SK-N-MC (cell line): ENCODE measurements at regions not wholly inside any gene's neighbourhood (a gene's known extent, or its start where the extent isn't known, plus 50 kb on each side); places are given as distances from the start of the nearest gene placed in this dataset.

ENCODE experiments used
- DNase-seq: peaks from one replicate; pipeline ENCODE4 v3.0.0-alpha.2; 2011; ENCODE audit warnings: low read depth, low spot score
- H3K27ac ChIP-seq: fragments of 200-600 bp; sonication (generic); 2 replicates; pipeline ENCODE4 v1.5.1; 2016; ENCODE audit warnings: mixed run types
- H3K36me3 ChIP-seq: fragments of 200-600 bp; sonication (generic); 2 replicates; pipeline ENCODE4 v1.6.1; 2017; ENCODE audit warnings: antibody characterized with exemption, low read length, mixed read lengths; ENCODE audit not compliant: insufficient read depth
- H3K4me3 ChIP-seq: fragments of 200-600 bp; sonication (generic); 2 replicates; pipeline ENCODE4 v1.5.1; 2016
- H3K9ac ChIP-seq: fragments of 200-600 bp; sonication (generic); 2 replicates; pipeline ENCODE4 v1.8.0; 2017; ENCODE audit warnings: mixed run types, mixed read lengths; ENCODE audit not compliant: insufficient read length
- H3K9me3 ChIP-seq: fragments of 200-600 bp; sonication (generic); 2 replicates; pipeline ENCODE4 v1.6.1; 2017; ENCODE audit warnings: low read depth, mild to moderate bottlenecking, antibody characterized with exemption, low read length, moderate library complexity, mixed read lengths
- EZH2 ChIP-seq: fragments of 200-600 bp; sonication (generic); IDR thresholded peaks from one replicate; pipeline ENCODE4 v1.6.1; 2017; ENCODE audit warnings: antibody characterized with exemption
- FOXP2 ChIP-seq: optimal IDR thresholded peaks from 2 replicates; pipeline ENCODE3; 2011; ENCODE audit warnings: mild to moderate bottlenecking, moderate library complexity; ENCODE audit not compliant: insufficient read depth; ENCODE audit errors: extremely low read length, control extremely low read depth
- POLR2AphosphoS5 ChIP-seq: IDR thresholded peaks from 2 replicates; pipeline ENCODE4 v1.6.1; 2012; ENCODE audit warnings: mild to moderate bottlenecking, low read depth, low read length, borderline replicate concordance

- H3K27ac ChIP-seq, result no peak overlapping the region
- no peak overlapping the region for H3K4me3 ChIP-seq
- TF ChIP-seq POLR2AphosphoS5, result no peak
- TF ChIP-seq EZH2, result no peak
- TF ChIP-seq FOXP2, result no peak
- H3K36me3 ChIP-seq, result no peaks in the 10 kb centered on the region
- no peaks in the 10 kb centered on the region for H3K9me3 ChIP-seq
- no peak overlapping the region for H3K9ac ChIP-seq
- DNase-seq, result no peak
These were observed 51.3 kb upstream of the RUNX1 start for GRCh38 chr21:35100349-35100811.

GRCh38 chr21:35099310-35099709 lies 50.2 kb upstream of the RUNX1 start:
- no peak for DNase-seq
- no peaks in the 10 kb centered on the region for H3K9me3 ChIP-seq
- no peak overlapping the region for H3K9ac ChIP-seq
- no peaks in the 10 kb centered on the region for H3K36me3 ChIP-seq
- H3K27ac ChIP-seq, result no peak overlapping the region
- TF ChIP-seq EZH2 (no peak), POLR2AphosphoS5 (no peak)
- no peak overlapping the region for H3K4me3 ChIP-seq
